Stomach (tissue), 8 donors: ENCODE measurements at regions not wholly inside any gene's neighbourhood (a gene's known extent, or its start where the extent isn't known, plus 50 kb on each side); places are given as distances from the start of the nearest gene placed in this dataset.

Experiments
- DNase-seq, 2 donors: peaks; one replicate each; pipeline versions ENCODE4 v3.0.0 to v3.0.0-alpha.2; 2013 to 2019
- H3K27ac ChIP-seq, 5 donors: fragments of 200-600 bp in 4 of 5; sonication (generic) in 4 of 5; one replicate each; pipeline ENCODE4 v1.5.1; 2013 to 2019; ENCODE audit warnings: mild to moderate bottlenecking in 1 of 5, moderate library complexity in 1 of 5
- H3K27me3 ChIP-seq, 3 donors: fragments of 200-600 bp; sonication (generic); one replicate each; pipeline ENCODE4 v1.5.1; 2017 to 2019; ENCODE audit warnings: mixed run types in 1 of 3
- H3K36me3 ChIP-seq, 4 donors: fragments of 200-600 bp; sonication (generic); 1 replicate in 3 of 4; 2 replicates in 1 of 4; pipeline ENCODE4 v1.5.1; 2016 to 2019
- H3K4me1 ChIP-seq, 4 donors: fragments of 200-600 bp; sonication (generic); one replicate each; pipeline ENCODE4 v1.5.1; 2016 to 2019
- H3K4me3 ChIP-seq, 4 donors: fragments of 200-600 bp; sonication (generic) in 3 of 4; one replicate each; pipeline ENCODE4 v1.5.1; 2016 to 2019; ENCODE audit warnings: mild to moderate bottlenecking in 1 of 4
- H3K9me3 ChIP-seq, 4 donors: fragments of 200-600 bp; sonication (generic); one replicate each; pipeline ENCODE4 v1.5.1; 2016 to 2019
- EP300 ChIP-seq: sonication (generic); formaldehyde crosslinking; IDR thresholded peaks from one replicate; pipeline ENCODE4 v1.6.1; 2017; ENCODE audit warnings: antibody characterized with exemption
- POLR2A ChIP-seq, 4 donors: fragments of 450-650 bp; IDR thresholded peaks; one replicate each; pipeline ENCODE4 v1.6.1; 2016; ENCODE audit warnings: antibody characterized with exemption in 4 of 4, control low read depth in 2 of 4, mild to moderate bottlenecking in 1 of 4, moderate library complexity in 1 of 4
- POLR2AphosphoS5 ChIP-seq, 3 donors: sonication (generic); formaldehyde crosslinking; IDR thresholded peaks; one replicate each; pipeline ENCODE4 v1.6.1; 2016; ENCODE audit warnings: antibody characterized with exemption in 3 of 3
- WGBS, 5 donors: extraction: QIAGEN DNeasy Blood & Tissue Kit in 3 of 5; methylation state at CpG; one replicate each; pipeline versions ENCODE4 v1.1.5 to v1.1.7; 2013 to 2018; 5-methylcytosine and 5-hydroxymethylcytosine counted together
- intact Hi-C: fragments of 100-400 bp; cut with DNase I; formaldehyde crosslinking; loops from one replicate; pipeline ENCODE4 v1.15.1; 2023; ENCODE audit warnings: low total_unique reads
- TF ChIP-seq, protein P1 (sequence below), 7 experiments: fragments of 450-650 bp in 4 of 7; fragments of 200-600 bp in 3 of 7; sonication (generic) in 3 of 7; IDR thresholded peaks; one replicate each; pipeline ENCODE4 v1.5.1; 2016 to 2019; ENCODE audit warnings: antibody characterized with exemption in 7 of 7, control low read depth in 2 of 7, mild to moderate bottlenecking in 1 of 7
- donor health status: healthy with polysubstance abuse.
- donor health status: Bipolar disorder and iron deficiency.
- donor health status: healthy.

DNA sequence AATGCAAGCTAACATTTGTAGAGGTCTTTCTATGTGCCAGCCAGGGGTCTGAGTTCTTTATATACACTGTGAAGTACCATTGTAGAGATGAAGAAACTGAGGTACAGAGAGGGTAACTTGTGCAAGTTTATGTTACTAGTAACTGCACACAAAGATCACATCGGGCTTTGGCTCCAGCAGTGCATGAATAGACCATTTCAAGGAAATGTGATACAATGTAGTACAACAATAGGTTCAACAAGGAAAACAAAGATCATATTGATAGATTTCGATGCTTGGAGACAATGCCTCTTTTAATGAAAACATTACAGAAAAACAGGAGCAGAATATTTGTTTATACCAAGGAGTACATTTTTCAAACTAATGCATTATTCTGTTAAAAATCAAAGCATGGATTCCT is 115.3 kb downstream of the POLR2M start:
- TF ChIP-seq EP300 (no peak), POLR2AphosphoS5 (IDR thresholded peaks at IDR 0.05) (no peak), POLR2A (IDR thresholded peaks at IDR 0.05) (no peak)
- TF ChIP-seq, protein P1, sequence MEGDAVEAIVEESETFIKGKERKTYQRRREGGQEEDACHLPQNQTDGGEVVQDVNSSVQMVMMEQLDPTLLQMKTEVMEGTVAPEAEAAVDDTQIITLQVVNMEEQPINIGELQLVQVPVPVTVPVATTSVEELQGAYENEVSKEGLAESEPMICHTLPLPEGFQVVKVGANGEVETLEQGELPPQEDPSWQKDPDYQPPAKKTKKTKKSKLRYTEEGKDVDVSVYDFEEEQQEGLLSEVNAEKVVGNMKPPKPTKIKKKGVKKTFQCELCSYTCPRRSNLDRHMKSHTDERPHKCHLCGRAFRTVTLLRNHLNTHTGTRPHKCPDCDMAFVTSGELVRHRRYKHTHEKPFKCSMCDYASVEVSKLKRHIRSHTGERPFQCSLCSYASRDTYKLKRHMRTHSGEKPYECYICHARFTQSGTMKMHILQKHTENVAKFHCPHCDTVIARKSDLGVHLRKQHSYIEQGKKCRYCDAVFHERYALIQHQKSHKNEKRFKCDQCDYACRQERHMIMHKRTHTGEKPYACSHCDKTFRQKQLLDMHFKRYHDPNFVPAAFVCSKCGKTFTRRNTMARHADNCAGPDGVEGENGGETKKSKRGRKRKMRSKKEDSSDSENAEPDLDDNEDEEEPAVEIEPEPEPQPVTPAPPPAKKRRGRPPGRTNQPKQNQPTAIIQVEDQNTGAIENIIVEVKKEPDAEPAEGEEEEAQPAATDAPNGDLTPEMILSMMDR (IDR thresholded peaks at IDR 0.05): no peak
- Histone ChIP-seq H3K36me3 (no peaks in the 10 kb centered on the region), H3K4me1 (no peaks in the 10 kb centered on the region), H3K9me3 (no peaks in the 10 kb centered on the region), H3K27ac (no peak overlapping the region), H3K4me3 (no peak overlapping the region), H3K27me3 (no peaks in the 10 kb centered on the region)
- DNase-seq: no peak
- WGBS, 5 donors: 42 to 64% (median 63%) methylated on average over 2 of the region's 2 CpGs
- intact Hi-C loops: no loop called here

DNA sequence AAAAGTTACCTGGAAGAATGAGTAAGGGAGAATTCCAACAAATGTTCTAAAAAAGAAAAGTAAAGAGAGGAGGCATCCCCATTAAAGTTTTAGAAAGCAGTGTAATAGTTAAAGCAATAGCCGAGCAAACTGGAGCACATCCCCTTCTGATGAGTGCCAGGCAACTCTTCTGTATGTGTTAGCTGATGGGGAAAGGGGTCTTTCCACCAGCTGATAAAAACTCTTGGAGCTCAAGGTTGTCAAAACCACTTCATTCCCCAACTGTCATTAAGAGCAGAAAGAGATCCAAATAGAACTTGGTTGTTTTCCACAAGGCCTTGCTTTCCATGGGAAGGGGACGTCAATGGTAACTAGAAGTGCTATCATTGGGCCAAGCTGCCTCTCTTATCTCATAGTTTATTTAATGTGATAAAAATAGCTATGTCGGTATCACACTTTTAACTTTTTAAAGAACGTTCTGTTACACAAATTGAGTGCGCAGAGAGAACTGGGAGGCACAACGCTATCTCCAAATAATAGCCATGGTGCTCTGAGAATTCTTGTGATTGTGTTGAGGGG is 116.9 kb downstream of the POLR2M start:
- Histone ChIP-seq H3K4me1 (no peaks in the 10 kb centered on the region), H3K27me3 (no peaks in the 10 kb centered on the region), H3K4me3 (no peak overlapping the region), H3K36me3 (no peaks in the 10 kb centered on the region), H3K9me3 (no peaks in the 10 kb centered on the region), H3K27ac (no peak overlapping the region)
- TF ChIP-seq EP300: no peak
- no peak for TF ChIP-seq POLR2AphosphoS5 (IDR thresholded peaks at IDR 0.05)
- TF ChIP-seq, protein P1 (IDR thresholded peaks at IDR 0.05): no peak
- TF ChIP-seq POLR2A (IDR thresholded peaks at IDR 0.05): no peak
- DNase-seq: no peak
- WGBS, 5 donors: 39 to 64% (median 46%) methylated on average over 6 of the region's 6 CpGs
- intact Hi-C loops: no loop called here

DNA sequence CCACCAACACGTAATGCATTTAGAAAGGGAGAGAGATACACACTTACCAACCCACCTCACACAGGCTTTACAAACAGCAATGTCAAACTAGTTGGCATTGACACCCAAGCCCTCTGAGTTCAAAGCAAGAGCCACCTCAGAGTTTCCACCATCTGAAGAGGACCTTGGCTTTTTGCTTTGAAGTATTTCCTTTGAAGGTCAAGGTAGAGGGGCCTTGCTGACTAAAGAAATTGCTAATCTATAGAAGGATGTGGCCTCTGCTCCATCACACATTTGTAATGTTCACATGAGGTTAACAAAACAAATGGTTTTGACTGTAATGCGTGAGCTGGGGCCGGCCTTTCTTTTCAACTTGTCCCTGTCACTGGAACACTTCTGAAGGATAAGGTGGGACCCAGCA is 117.7 kb downstream of the POLR2M start:
- H3K9me3 ChIP-seq: no peaks in the 10 kb centered on the region
- no peak overlapping the region for H3K4me3 ChIP-seq
- intact Hi-C loops: no loop called here
- H3K27ac ChIP-seq: no peak overlapping the region
- no peak for DNase-seq
- no peaks in the 10 kb centered on the region for H3K27me3 ChIP-seq
- H3K36me3 ChIP-seq: no peaks in the 10 kb centered on the region
- no peaks in the 10 kb centered on the region for H3K4me1 ChIP-seq
- no peak for TF ChIP-seq POLR2A (IDR thresholded peaks at IDR 0.05)
- TF ChIP-seq POLR2AphosphoS5 (IDR thresholded peaks at IDR 0.05): no peak
- TF ChIP-seq EP300: no peak
- TF ChIP-seq, protein P1 (IDR thresholded peaks at IDR 0.05): no peak
- WGBS, 5 donors: 67 to 80% (median 71%) methylated on average over 3 of the region's 3 CpGs

DNA sequence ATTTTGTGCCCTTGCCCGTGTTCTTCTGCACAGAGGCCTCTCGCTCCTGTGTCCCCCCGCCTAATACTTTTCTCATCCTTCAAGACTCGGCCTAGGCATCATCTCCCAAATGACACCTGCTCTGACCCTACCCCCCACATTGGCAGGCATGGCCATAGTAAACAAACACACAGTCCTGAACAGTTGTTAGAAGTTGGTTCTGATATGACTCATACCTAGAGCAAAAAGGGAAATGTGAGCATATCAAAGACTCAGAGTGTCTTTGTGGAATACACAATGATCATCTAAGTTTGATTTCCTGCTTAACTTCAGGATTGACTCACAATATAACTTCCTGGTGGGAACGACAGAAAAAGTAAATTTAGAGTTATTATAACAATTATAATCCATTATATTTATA is 120.5 kb downstream of the POLR2M start:
- no peaks in the 10 kb centered on the region for H3K9me3 ChIP-seq
- no peak overlapping the region for H3K4me3 ChIP-seq
- H3K36me3 ChIP-seq: no peaks in the 10 kb centered on the region
- H3K27me3 ChIP-seq: peaks cover 0 to 3% (median 0%) of the 10 kb centered on the region in 3 donors
- TF ChIP-seq, protein P1 (IDR thresholded peaks at IDR 0.05): no peak
- TF ChIP-seq EP300 (no peak), POLR2A (IDR thresholded peaks at IDR 0.05) (no peak), POLR2AphosphoS5 (IDR thresholded peaks at IDR 0.05) (no peak)
- intact Hi-C loops: no loop called here
- no peak for DNase-seq
- 66 to 73% (median 67%) methylated on average over 5 of the region's 5 CpGs for WGBS, 5 donors
- no peaks in the 10 kb centered on the region for H3K4me1 ChIP-seq
- H3K27ac ChIP-seq: no peak overlapping the region
